ENCODE measurements at regions not wholly inside any gene's neighbourhood (a gene's known extent, or its start where the extent isn't known, plus 50 kb on each side); places are given as distances from the start of the nearest gene placed in this dataset.
A peak's percentile ranks its signal among the peaks of the same experiment; 100 is the strongest.

DNA sequence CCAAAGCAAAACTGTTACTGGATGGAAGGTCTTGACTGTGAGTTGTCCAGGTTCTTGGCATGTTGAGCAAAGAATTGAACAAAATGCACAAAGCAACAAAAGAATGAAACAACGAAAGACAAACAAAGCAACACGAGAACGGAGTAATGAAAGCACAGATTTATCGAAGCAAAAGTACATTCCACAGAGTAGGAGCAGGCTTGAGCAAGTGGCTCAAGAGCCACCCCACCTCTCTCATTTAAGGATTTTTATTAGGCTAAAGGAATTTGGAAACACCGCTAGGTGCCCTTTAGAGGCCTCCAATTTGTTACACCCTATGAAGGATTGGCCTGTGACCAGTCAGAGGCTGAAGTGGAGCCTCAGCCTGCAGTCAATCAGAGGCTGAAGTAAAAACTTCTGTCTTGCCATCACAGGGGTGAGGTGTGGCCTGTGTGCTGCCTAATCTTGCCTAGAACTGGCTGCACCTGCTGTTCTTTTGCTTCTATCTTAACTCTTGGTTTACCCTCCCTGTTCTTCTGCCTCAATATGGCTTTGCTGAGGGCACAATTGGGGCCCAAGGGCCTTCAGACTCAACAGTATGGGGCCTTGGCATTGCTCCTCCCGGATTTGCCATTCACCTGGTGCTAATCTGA is 59.4 kb upstream of the FTH1 start:
- DNase-seq: no peak

DNA sequence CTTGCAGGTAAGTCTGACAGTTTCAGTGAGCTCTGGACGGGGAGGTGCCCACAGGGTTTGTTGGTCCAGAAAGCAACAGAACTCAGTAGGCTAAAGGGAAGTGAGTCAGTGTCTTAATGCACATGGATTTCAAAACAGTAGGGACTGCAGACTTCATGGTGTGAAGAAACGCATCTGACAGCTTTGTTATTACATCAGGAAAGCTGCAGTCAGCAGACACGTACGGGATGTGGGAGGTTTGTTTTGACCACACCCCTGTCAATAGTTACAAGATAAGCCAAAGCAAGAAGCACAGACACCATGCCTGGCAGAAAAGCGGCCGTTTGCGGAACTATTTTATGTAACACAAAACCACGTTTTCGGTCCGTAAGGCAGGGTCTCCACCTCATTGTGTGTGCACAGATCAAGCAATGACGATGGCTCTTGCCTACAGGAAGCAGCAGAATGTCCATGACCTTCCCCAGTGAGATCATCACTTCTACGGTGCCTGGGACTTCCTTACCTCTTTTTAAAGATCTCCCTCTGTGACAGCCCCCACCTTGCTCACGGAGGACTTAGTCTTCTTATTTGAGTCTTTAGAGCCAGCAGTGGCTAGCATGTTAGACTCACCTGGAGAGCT is 58.2 kb upstream of the FTH1 start:
- peak; percentile 94 for DNase-seq

DNA sequence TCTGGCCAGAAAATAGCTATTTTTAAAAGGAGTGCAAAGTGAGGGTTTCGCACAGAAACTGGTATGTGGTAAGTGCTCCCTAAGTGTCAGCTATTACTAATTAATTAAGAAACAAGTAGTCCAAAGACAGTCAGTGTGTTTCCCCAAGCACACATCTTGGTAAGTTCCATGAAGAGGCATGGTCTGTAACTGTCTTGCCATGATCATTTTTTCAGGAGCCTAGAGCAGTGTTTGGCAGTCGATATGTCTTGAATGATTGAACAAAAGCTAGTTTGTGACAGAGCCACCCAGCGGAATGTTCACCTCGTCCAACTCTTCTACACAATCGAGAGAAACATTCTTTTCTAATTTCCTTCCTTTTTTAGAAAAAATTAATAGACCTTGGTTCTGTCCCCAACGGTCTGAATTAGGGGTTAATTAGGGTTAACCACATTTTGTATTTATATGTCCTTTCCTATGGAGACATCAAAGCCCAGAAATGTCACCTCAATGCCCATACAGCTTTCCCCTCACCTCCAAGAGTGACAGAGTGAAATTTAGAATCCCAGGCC is 57.6 kb upstream of the FTH1 start:
- no peak for DNase-seq

DNA sequence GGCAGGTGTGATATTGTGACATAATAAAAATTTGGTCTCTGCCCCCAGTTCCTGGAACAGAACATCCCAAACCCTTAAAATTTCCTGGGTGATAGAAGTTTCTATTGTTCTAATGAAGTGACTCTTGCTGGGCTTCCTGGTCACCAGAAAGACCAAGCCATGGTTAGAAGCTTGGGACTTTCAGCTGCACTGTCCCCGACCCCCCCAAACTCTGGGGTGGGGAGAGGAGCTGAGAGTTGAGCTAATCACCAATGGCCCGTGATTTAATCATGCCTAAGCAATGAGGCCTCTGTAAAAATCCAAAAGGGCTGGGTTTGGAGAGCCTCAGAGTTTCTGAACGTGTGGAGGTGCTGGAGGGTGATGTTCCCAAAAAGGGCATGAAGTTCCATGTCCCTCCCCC is 54.8 kb upstream of the FTH1 start:
- DNase-seq: no peak

DNA sequence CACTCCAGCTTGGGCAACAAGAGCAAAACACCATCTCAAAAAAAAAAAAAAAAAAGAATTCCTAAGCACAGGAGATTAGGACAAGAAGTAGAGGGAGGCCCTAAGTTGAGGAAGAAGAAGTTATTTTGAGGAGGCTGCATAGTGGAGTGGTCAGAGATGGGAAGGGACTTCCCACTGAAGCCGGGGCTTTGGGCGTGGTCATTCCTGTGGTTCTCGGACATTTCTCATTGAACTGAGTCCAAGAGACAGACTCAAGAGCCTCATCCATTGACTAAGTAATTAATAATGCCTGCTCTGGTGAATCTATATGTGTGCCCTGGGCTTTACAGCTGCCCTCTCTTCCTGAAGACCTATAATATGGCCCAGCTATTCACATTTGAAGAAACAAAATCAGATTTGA is 53.2 kb upstream of the FTH1 start:
- no peak for DNase-seq

DNA sequence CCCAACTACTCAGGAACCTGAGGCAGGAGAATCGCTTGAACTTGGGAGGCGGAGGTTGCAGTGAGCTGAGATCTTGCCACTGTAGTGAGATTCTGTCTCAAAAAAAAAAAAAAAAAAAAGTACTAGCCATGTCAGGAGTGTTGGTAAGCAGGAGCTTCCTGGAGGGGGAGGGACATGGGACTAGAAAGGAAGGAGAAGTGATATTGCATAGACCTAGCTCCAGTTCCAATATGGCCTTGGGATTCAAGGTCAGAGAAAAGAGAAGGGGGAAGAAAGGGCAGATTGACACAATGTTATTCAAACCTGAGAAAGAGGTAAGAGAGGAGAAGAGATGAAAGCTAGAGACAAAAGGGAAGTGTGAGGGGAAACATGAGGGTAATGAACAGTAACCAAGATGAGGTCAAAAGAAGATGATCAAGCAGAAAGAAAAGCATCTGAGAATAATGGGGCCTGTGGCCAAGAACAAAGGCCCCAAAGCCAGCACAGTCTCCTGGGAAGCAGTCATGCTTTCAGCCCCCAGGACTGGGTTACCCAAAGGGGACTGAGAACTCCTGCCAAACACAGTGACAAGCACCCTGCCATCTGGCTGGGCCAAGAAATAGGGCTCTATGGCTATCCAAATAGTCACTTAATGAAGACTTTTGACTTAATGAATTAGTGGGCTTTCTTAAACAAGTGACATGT is 51.7 kb upstream of the FTH1 start:
- DNase-seq: no peak

DNA sequence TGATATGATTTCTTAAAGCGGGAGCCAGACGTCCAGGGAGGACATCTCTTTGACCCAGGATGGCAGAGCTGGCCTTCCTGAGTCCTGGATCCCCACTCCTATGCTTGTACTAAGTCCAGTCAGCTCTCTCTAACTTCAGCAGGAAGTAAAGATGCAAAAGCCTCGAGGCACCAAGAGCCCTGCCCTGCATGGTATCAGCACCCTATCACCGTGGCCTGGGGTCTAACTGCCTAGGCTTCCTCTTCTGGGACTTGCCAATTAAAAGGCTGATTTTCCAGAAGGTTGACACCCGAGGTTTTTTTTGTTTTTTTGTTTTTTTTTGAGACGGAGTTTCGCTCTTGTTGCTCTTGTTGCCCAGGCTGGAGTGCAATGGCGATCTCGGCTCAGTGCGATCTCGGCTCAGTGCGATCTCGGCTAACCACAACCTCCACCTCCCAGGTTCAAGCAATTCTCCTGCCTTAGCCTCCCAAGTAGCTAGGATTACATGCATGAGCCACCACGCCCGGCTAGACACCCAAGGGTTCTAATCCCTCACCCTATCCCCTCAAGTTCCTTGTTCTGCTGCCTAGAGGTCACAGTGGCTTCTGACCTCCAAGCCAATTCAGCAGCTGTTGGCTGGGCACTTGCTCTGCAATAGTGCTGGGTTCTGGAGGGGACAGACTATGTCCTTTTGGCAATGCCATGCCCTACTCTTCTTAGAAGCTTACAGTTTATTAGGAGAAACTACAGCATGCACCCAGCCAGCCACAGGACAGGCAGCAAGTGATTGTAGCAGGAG is 50.6 kb upstream of the FTH1 start:
- DNase-seq: no peak
